A673 (cell line): ENCODE measurements at regions not wholly inside any gene's neighbourhood (a gene's known extent, or its start where the extent isn't known, plus 50 kb on each side); places are given as distances from the start of the nearest gene placed in this dataset.

Experiments
- CTCF ChIP-seq: fragments of 300-800, 200-600 bp; sonication (generic); conservative IDR thresholded peaks from 2 replicates; pipeline ENCODE4 v1.5.1; 2017; ENCODE audit warnings: low read depth, mild to moderate bottlenecking, antibody characterized with exemption, low read length, moderate library complexity, mixed read lengths
- EZH2 ChIP-seq: fragments of 200-600 bp; sonication (generic); IDR thresholded peaks from 2 replicates; pipeline ENCODE4 v1.6.1; 2017; ENCODE audit warnings: borderline replicate concordance, low read depth, mild to moderate bottlenecking, mixed read lengths, antibody characterized with exemption, low read length; ENCODE audit not compliant: poor library complexity, severe bottlenecking

DNA sequence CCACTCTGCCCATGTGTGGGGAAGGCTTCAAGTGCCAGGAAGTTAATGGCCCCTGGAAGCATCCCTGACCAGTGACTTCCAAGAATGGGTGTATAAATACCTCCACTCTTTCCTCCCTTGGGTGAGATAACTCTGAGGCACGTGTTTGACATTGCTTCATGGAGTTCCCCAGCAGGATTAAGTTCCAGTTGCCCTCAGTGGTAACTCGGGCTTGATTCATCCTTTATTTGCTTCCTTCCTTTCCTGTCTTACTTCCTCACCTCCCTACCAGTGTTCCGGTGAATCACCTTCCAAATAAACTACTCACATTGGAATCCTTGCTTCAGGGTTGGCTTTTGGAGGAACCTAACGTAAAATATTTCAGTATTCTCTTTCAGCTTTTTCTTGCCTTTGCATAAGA is 84.6 kb upstream of the JAG1 start:
- TF ChIP-seq CTCF, result no peak
- TF ChIP-seq EZH2, result no peak
